T-helper 17 cell (primary cell): ENCODE measurements at regions not wholly inside any gene's neighbourhood (a gene's known extent, or its start where the extent isn't known, plus 50 kb on each side); places are given as distances from the start of the nearest gene placed in this dataset.

ENCODE experiments used
- ATAC-seq: fragments of 150-1000 bp; cut with Tn5 transposase; 2 replicates; pipeline ENCODE4 v1.10.0; 2021; ENCODE audit warnings: mild to moderate bottlenecking, moderate library complexity
- DNase-seq, 3 donors: peaks; one replicate each; pipeline versions ENCODE4 v3.0.0 to v3.0.0-alpha.2; 2020 to 2021
- H3K9me3 ChIP-seq: one replicate; pipeline ENCODE4 v1.7.0; 2013; ENCODE audit warnings: low read length, mild to moderate bottlenecking; ENCODE audit not compliant: control insufficient read depth, poor library complexity, severe bottlenecking
- H3K27ac Mint-ChIP-seq: one replicate; pipeline ENCODE4 v1.8.0; 2022; ENCODE audit warnings: mild to moderate bottlenecking, moderate library complexity, mixed read lengths
- H3K27me3 Mint-ChIP-seq: one replicate; pipeline ENCODE4 v1.8.0; 2022; ENCODE audit warnings: mixed read lengths
- H3K36me3 Mint-ChIP-seq: one replicate; pipeline ENCODE4 v1.8.0; 2022; ENCODE audit warnings: low read depth, mixed read lengths
- H3K4me1 Mint-ChIP-seq: one replicate; pipeline ENCODE4 v1.8.0; 2022; ENCODE audit warnings: mild to moderate bottlenecking, mixed read lengths
- H3K4me3 Mint-ChIP-seq: one replicate; pipeline ENCODE4 v1.8.0; 2022; ENCODE audit warnings: mild to moderate bottlenecking, moderate library complexity, mixed read lengths

DNA sequence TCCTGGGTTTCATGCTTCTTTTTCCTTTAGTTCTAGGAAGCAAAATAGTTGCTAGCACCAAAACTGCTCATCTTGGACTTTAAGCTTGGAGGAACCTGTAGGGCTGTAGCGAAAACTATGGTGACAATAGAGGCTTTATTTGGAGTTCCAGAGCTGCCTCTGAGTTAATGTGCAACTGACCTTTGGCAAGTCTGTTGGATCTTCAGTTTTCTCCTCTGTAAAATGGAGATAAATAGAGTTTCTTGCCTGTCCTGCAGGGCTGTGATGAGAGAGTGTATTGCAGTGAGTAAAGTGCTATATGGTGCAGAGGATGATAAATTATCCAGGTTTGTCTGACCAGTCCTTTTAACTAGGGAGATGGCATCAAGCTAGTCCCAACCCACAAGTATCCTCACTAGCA, 417.0 kb downstream of the MAN2A1 start:
- Mint-ChIP-seq H3K4me3 (no peak overlapping the region), H3K4me1 (peaks cover 12% of the 10 kb centered on the region), H3K27me3 (peaks cover 40% of the 10 kb centered on the region), H3K36me3 (no peaks in the 10 kb centered on the region), H3K27ac (no peak overlapping the region)
- ATAC-seq (no peak), DNase-seq (no peak)
- no peaks in the 10 kb centered on the region for H3K9me3 ChIP-seq

DNA sequence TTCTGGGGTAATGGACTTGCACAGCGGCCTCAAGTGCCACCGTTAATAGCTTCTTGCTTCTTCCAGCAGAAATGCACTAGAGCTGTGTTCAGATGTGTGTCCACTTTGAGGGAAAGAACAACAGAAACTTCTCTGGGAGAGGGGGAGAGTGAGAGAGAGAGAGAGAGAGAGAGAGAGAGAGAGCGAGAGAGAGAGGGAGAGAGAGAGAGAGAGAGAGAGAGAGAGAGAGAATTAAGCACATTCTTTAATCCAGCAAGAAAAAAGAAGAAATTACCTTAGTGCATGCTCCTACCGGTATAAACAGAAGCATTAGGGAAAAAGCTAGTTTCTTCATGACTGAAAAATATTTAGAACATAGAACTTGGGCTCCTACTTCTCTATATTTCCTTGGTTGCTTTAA, 418.8 kb downstream of the MAN2A1 start:
- Mint-ChIP-seq H3K36me3 (no peaks in the 10 kb centered on the region), H3K4me1 (peaks cover 12% of the 10 kb centered on the region), H3K27ac (no peak overlapping the region), H3K27me3 (peaks cover 30% of the 10 kb centered on the region), H3K4me3 (no peak overlapping the region)
- H3K9me3 ChIP-seq = no peaks in the 10 kb centered on the region
- no peak for ATAC-seq
- no peak for DNase-seq

DNA sequence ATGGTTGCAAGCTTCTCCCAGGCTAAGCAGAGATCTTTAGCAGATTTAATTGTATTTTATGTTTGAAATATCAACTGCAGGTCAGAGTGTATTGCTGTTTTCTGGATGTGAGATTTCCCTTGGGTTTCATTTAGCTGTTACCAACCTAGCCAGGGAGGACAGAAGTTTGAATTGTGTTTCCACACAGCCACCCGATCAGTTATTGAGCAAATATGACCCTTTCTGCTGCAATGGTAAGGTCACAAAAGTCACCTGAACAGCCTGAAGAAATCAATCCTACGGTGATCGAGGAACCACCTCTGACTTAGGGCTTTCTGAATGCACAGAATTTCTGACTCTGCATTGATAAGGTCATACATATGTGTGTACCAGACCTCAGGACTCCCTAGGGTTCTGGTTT, 419.9 kb downstream of the MAN2A1 start:
- no peak for DNase-seq
- Mint-ChIP-seq H3K4me3 (no peak overlapping the region), H3K27me3 (peaks cover 21% of the 10 kb centered on the region), H3K36me3 (no peaks in the 10 kb centered on the region), H3K4me1 (peaks cover 7% of the 10 kb centered on the region), H3K27ac (no peak overlapping the region)
- no peaks in the 10 kb centered on the region for H3K9me3 ChIP-seq
- ATAC-seq = no peak

DNA sequence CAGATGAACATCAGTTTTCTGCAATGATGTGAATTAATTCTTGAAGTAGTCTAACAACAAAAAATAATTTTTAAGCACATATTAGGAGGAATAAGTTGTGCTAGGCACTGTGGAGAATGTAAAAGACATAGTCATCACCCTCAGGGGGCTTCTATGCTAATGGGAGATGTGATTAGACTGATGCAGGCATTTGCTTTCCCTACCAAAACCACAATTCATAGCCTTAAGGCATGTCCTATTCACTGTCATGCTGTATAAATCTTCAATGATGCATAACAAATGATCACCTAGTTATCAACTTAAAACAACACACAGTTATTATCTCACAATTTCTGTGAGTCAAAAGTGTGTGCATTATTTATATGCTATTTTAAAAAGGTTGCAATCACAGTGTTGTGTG, 422.6 kb downstream of the MAN2A1 start:
- DNase-seq (no peak), ATAC-seq (no peak)
- Mint-ChIP-seq H3K4me1 (peaks cover 2% of the 10 kb centered on the region), H3K4me3 (no peak overlapping the region), H3K27ac (no peak overlapping the region), H3K27me3 (no peaks in the 10 kb centered on the region), H3K36me3 (no peaks in the 10 kb centered on the region)
- no peaks in the 10 kb centered on the region for H3K9me3 ChIP-seq

DNA sequence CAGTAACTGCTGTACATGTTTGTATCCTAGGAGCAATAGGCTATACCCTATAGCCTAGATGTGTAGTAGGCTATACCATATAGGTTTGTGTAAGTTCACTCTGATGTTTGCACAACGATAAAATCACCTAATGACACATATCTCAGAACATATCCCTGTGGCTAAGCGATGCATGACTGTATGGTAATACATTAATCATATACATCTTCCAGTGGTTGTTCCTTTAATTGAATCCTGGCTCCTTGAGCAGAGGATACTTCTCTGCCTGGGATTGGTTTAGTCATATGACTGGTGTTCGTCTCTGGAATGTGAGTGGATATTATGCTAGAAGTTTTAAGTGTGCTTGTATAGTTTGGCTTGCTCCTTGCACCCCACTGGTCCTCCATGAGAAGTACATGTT, 425.8 kb downstream of the MAN2A1 start:
- H3K9me3 ChIP-seq = no peaks in the 10 kb centered on the region
- Mint-ChIP-seq H3K27me3 (no peaks in the 10 kb centered on the region), H3K4me1 (no peaks in the 10 kb centered on the region), H3K4me3 (no peak overlapping the region), H3K27ac (no peak overlapping the region), H3K36me3 (no peaks in the 10 kb centered on the region)
- no peak for DNase-seq
- ATAC-seq = no peak

DNA sequence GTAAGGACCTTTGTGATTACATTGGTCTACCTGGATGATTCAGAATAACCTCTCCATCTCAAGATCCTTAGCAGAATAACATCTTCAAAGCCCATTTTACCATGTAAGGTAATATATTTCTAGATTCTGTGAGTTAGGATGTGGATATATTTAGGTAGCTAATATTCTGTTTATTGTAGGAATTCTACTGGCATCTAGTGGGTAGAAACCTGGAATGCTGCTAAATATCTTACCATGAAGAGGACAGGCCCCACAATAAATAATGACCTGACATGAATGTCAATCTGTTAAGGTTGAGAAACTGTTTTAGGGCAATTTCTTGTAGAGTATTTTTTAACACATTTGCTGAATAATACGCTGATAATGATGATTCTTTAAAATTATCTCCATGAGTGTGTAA, 426.8 kb downstream of the MAN2A1 start:
- Mint-ChIP-seq H3K27me3 (no peaks in the 10 kb centered on the region), H3K36me3 (no peaks in the 10 kb centered on the region), H3K27ac (no peak overlapping the region), H3K4me3 (no peak overlapping the region), H3K4me1 (no peaks in the 10 kb centered on the region)
- ATAC-seq (no peak), DNase-seq (no peak)
- H3K9me3 ChIP-seq = no peaks in the 10 kb centered on the region

DNA sequence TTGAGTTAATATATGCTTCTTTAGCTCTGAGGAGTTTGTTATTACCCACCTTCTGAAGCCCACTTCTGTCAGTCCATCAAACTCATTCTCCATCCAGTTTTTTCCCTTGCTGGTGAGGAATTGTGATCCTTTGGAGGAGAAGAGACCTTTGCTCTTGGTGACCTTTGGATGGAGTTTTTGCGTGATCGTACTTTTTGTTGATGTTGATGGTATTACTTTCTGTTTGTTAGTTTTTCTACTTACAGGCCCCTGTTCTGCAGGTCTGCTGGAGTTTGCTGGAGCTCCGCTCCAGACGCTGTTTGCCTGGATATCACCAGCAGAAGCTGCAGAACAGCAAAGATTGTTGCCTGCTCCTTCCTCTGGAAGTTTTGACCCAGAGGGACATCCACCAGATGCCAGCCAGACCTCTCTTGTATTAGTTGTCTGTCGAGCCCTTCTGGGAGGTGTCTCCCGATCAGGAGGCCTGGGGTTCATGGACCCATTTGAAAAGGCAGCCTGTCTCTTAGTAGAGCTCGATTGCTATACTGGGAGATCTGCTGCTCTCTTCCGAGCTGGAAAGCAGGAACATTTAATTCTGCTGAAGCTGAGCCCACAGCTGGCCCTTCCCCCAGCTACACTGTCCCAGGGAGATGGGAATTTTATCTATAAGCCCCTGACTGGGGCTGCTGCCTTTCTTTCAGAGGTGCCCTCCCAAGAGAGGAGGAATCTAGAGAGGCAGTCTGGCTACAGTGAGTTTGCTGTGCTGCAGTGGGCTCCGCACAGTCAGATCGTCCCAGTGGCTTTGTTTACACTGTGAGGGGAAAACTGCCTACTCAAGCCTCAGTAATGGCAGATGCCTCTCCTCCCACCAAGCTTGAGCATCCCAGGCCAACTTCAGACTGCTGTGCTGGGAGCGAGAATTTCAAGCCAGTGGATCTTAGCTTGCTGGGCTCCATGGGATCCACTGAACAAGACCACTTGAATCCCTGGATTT, 445.5 kb downstream of the MAN2A1 start:
- no peaks in the 10 kb centered on the region for H3K4me1 Mint-ChIP-seq
- DNase-seq (no peak), ATAC-seq (no peak)
- H3K27me3 Mint-ChIP-seq = no peaks in the 10 kb centered on the region
- H3K9me3 ChIP-seq = no peaks in the 10 kb centered on the region
- no peak overlapping the region for H3K4me3 Mint-ChIP-seq
- H3K36me3 Mint-ChIP-seq = no peaks in the 10 kb centered on the region
- H3K27ac Mint-ChIP-seq = no peak overlapping the region

DNA sequence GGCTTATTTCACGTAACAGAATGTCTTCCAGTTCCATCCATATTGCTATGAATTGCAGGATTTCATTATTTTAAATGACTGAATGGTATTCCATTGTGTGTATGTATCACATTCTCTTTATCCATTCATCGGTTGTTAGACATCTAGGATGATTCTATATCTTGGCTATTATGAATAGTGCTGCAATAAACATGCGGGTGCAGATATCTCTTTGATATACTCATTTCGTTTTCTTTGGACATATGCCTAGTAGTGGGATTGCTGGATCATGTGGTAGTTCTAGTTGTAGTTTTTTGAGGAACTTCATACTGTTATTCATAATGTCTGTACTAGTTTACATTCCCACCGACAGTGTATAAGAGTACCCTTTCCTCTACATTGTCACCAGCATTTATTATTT, 460.5 kb downstream of the MAN2A1 start:
- H3K27me3 Mint-ChIP-seq = no peaks in the 10 kb centered on the region
- H3K27ac Mint-ChIP-seq = no peak overlapping the region
- H3K4me1 Mint-ChIP-seq = no peaks in the 10 kb centered on the region
- DNase-seq = no peak
- no peak for ATAC-seq
- H3K36me3 Mint-ChIP-seq = no peaks in the 10 kb centered on the region
- no peak overlapping the region for H3K4me3 Mint-ChIP-seq
- H3K9me3 ChIP-seq = no peaks in the 10 kb centered on the region

DNA sequence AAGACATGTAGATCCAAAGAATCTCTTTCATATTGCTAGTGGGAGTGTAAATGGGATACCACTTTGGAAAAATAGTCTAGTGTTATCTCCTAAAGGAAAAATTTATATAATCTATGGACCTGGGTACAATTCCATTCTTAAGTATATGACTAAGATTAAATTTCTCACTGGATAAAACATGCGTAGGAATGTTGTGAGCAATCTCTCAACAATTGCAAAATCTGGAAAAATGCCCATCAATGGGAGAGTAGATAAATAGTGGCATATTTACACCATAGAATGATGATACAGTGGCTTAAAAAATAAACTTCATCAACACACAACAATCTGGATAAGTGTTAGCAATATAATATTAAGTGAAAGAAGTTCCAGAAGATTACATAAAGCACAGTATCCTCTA, 469.5 kb downstream of the MAN2A1 start:
- peaks cover 2% of the 10 kb centered on the region for H3K36me3 Mint-ChIP-seq
- no peak for ATAC-seq
- no peaks in the 10 kb centered on the region for H3K27me3 Mint-ChIP-seq

DNA sequence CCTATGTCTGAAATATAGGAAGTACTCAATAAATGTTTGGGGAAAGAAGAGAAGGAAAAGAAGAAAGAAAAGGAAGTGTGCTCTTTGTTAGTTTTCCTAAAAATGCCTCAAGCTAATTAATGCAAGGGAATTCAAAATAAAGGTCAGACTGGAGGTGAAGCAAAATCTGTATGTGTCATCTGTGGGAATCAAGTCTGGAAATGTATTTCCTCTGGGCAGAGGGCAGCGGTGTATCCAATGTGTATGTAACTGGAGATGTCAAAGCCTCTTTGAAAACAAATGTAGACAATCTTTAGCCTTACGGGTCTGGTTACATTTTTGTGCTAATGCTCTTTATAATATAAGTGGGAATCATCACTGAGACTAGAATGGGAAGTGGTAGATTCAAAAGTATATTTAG, 471.4 kb downstream of the MAN2A1 start:
- Mint-ChIP-seq H3K4me1 (no peaks in the 10 kb centered on the region), H3K36me3 (peaks cover 2% of the 10 kb centered on the region)
- DNase-seq = no peak

More for the DNA sequence above, 469.5 kb downstream of the MAN2A1 start:
- no peaks in the 10 kb centered on the region for H3K9me3 ChIP-seq
- Mint-ChIP-seq H3K4me1 (no peaks in the 10 kb centered on the region), H3K4me3 (no peak overlapping the region), H3K27ac (no peak overlapping the region)
- DNase-seq = no peak

DNA sequence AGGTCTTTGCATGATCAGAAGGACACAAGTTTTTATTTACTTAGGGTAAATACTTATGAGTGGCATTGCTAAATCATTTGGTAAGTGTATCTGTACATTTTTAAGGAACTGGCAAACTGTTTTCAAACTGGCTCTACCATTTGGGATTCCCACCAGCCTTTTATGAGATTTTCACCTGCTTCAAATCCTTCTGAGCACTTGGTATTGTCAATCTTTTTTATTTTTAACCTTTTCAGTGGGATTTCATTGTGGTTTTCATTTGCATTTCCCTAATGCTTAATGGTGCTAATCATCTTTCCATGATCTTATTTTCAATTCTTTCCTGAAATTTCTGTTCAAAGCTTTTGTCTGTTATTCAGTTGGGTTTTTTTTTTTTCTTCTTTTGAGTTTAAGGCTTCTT, 475.6 kb downstream of the MAN2A1 start:
- no peak for ATAC-seq
- Mint-ChIP-seq H3K36me3 (peaks cover 2% of the 10 kb centered on the region), H3K27me3 (no peaks in the 10 kb centered on the region), H3K4me1 (no peaks in the 10 kb centered on the region), H3K27ac (no peak overlapping the region), H3K4me3 (no peak overlapping the region)
- H3K9me3 ChIP-seq = no peaks in the 10 kb centered on the region
- no peak for DNase-seq

More for the DNA sequence above, 471.4 kb downstream of the MAN2A1 start:
- ATAC-seq = no peak
- no peak overlapping the region for H3K4me3 Mint-ChIP-seq
- H3K9me3 ChIP-seq = no peaks in the 10 kb centered on the region
- H3K27me3 Mint-ChIP-seq = no peaks in the 10 kb centered on the region
- no peak overlapping the region for H3K27ac Mint-ChIP-seq

DNA sequence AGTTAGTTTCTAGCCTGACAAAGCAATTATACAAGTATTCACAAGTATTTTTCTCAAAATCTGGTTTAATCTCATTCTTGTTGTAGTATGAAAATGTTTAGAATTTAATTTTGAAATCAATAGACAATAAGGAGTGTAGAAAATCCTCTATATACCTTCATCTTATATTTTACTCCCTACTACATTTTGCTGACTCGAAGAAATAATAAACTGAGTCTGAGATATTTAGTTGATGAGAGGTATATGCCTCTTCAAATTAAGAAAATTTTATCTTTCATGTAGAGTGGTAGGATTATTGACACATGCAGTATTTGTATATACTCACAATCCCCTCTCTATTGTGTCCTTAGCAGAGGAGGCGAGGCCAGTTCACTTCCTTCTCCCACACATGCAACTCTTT, 477.7 kb downstream of the MAN2A1 start:
- Mint-ChIP-seq H3K27ac (no peak overlapping the region), H3K36me3 (no peaks in the 10 kb centered on the region), H3K27me3 (no peaks in the 10 kb centered on the region), H3K4me3 (no peak overlapping the region), H3K4me1 (no peaks in the 10 kb centered on the region)
- no peak for DNase-seq
- no peak for ATAC-seq
- H3K9me3 ChIP-seq = no peaks in the 10 kb centered on the region

DNA sequence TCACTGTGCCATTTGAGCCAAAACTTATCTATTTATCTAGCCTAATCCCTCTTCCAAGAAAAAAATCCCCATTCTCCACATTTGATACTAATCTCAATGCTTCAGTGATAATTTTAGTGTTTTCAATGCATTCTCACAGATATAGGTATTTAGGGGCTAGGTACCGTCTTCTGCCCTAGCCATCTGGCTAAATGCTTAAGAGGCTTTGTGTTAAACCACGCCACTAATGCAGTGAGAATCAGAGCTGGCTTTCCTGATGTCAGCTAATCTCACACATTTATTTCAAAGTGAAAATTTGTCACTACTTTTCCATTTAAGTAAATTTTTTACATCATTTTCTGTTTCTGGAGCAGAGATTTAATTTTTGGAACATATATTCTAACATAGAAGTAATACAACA, 479.7 kb downstream of the MAN2A1 start:
- Mint-ChIP-seq H3K4me3 (no peak overlapping the region), H3K36me3 (no peaks in the 10 kb centered on the region), H3K27me3 (no peaks in the 10 kb centered on the region), H3K4me1 (no peaks in the 10 kb centered on the region), H3K27ac (no peak overlapping the region)
- H3K9me3 ChIP-seq = no peaks in the 10 kb centered on the region
- ATAC-seq (no peak), DNase-seq (no peak)

DNA sequence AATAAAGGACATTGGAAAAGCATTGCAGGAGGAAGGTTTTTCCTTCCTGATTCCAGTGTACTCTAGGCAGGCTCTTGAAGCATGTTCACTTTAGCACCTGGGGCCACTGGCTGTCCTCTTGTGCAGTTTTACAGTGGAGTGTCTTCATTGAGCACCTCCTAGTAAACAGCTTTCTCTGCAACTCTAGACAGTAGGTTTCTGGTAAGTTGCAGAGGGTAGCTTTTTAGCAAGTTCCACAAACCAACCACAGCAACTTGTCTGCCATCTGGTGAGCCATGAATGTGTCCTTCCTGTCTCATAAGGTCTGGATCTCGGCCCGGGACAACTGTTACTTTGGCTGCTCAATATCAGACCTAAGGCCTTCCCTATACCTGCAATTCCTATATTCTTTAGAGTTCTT, 488.0 kb downstream of the MAN2A1 start:
- Mint-ChIP-seq H3K27ac (no peak overlapping the region), H3K36me3 (no peaks in the 10 kb centered on the region), H3K27me3 (no peaks in the 10 kb centered on the region), H3K4me1 (no peaks in the 10 kb centered on the region), H3K4me3 (no peak overlapping the region)
- DNase-seq = no peak
- no peaks in the 10 kb centered on the region for H3K9me3 ChIP-seq
- ATAC-seq = no peak
